ENCODE measurements at regions not wholly inside any gene's neighbourhood (a gene's known extent, or its start where the extent isn't known, plus 50 kb on each side); places are given as distances from the start of the nearest gene placed in this dataset.

DNA sequence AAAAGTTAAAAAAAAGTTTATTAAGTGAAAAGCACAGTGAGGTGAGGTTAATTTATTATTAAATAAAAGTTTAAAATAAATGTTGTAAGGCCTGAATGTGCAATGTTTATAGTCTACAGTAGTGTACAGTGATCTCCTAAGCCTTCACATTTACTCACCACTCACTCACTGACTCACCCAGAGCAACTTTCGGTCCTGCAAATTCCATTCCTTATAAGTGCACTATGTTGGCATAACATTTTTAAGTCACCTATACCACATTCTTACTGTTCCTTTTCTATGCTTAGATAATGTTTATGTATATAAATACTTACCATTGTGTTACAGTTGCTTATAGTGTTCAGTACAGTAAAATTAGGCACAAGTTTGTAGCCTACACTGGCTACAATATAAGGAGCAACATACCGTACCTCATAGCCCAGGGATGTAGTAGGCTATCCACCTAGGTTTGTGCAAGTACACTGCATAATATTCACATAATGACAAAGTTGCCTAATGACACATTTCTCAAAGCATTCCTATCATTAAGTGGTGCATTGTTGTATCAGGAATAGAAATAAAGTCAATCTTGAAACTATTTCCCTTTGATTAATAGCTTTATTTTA, 426.5 kb upstream of the BRINP3 start:
- Histone ChIP-seq H4K5ac (ENCODE audit: low read depth, low read length) (peak overlapping the region; percentile 30; the same call in 1 of the 2 replicates), H2BK5ac (ENCODE audit: low read depth, low read length, poor library complexity, severe bottlenecking) (peak overlapping the region; percentile 99), H3K9ac (ENCODE audit: low read depth, low read length) (no peak overlapping the region; the same call in 1 of the 2 replicates), H4K91ac (ENCODE audit: insufficient read depth, low read depth, low read length) (peak overlapping the region; percentile 81), H3K9me3 (ENCODE audit: control insufficient read depth, insufficient read depth, low read length) (no peaks in the 10 kb centered on the region), H3K9me1 (ENCODE audit: insufficient read depth, low read length) (peaks cover 6% of the 10 kb centered on the region; the same call in 1 of the 2 replicates), H3K4me3 (ENCODE audit: insufficient read depth, low read depth, low read length) (no peak overlapping the region), H2AK5ac (ENCODE audit: low read depth, low read length) (peak overlapping the region; percentile 60; the same call in 1 of the 2 replicates), H3K27ac (ENCODE audit: insufficient read depth, low read length) (no peak overlapping the region), H3K36me3 (ENCODE audit: control insufficient read depth, insufficient read depth, low read length) (no peaks in the 10 kb centered on the region), H3K79me1 (ENCODE audit: low read depth in 1 of 2, low read length in 2 of 2) (no peaks in the 10 kb centered on the region), H3K56ac (ENCODE audit: extremely low read depth, insufficient read depth, low read length) (0 out of 2 replicates have a peak overlapping the region, but pooled peaks have one; percentile 59), H2AK9ac (replicated peaks; ENCODE audit: low read depth, low read length, poor library complexity) (no peak overlapping the region), H2BK20ac (ENCODE audit: low read depth, low read length) (peak overlapping the region; percentile 97), H4K8ac (ENCODE audit: low read depth in 2 of 2, low read length in 2 of 2) (peak overlapping the region; percentile 75 to 92), H3K4me1 (ENCODE audit: control insufficient read depth, insufficient read depth, low read length) (no peaks in the 10 kb centered on the region; the same call in 1 of the 2 replicates), H3K14ac (replicated peaks; ENCODE audit: low read depth, low read length) (peak overlapping the region; percentile 75), H3K18ac (ENCODE audit: low read depth, low read length) (peak overlapping the region; percentile 93), H3K27me3 (ENCODE audit: control insufficient read depth, insufficient read depth, low read length) (no peaks in the 10 kb centered on the region), H3K4ac (ENCODE audit: low read depth, low read length) (peak overlapping the region; percentile 81), H2BK120ac (ENCODE audit: low read depth, low read length) (peak overlapping the region; percentile 96), H4K20me1 (ENCODE audit: insufficient read depth, low read length) (no peaks in the 10 kb centered on the region), H2AFZ (replicated peaks; ENCODE audit: low read length, poor library complexity) (no peak overlapping the region), H3K4me2 (ENCODE audit: low read depth, low read length) (peak overlapping the region; percentile 83; the same call in 1 of the 2 replicates), H3K23ac (ENCODE audit: low read depth, low read length) (peak overlapping the region; percentile 93), H2BK15ac (ENCODE audit: low read depth, low read length) (peak overlapping the region; percentile 63)
- ATAC-seq (ENCODE audit: low read depth), result peak; percentile 95
- POLR2A ChIA-PET (ENCODE audit: unreplicated experiment), result no interaction called here
- TF ChIP-seq NFE2L2 (IDR thresholded peaks at IDR 0.05; ENCODE audit: low read depth, low read length) (no peak), CHD1 (IDR thresholded peaks at IDR 0.05; ENCODE audit: low read depth, low read length) (no peak), BHLHE40 (IDR thresholded peaks at IDR 0.05; ENCODE audit: low read depth, low read length) (no peak), RFX5 (IDR thresholded peaks at IDR 0.05; ENCODE audit: low read depth, low read length) (no peak), SMC3 (IDR thresholded peaks at IDR 0.05; ENCODE audit: low read depth, low read length) (no peak), MXI1 (IDR thresholded peaks at IDR 0.05; ENCODE audit: borderline replicate concordance, low read depth, low read length) (no peak), POLR2A (IDR thresholded peaks at IDR 0.05; ENCODE audit: low read depth, low read length) (no peak), MAZ (IDR thresholded peaks at IDR 0.05; ENCODE audit: borderline replicate concordance, low read depth, low read length) (no peak), MAFK (IDR thresholded peaks at IDR 0.05; ENCODE audit: low read depth, low read length) (no peak), CEBPB (IDR thresholded peaks at IDR 0.05; ENCODE audit: low read depth, low read length) (no peak; the same call in 1 of the 2 replicates), RCOR1 (IDR thresholded peaks at IDR 0.05; ENCODE audit: insufficient replicate concordance, low read length) (no peak), FOS (IDR thresholded peaks at IDR 0.05; ENCODE audit: low read depth, low read length) (no peak), CTCF (conservative IDR thresholded peaks at IDR 0.05; ENCODE audit: low read depth, low read length) (no peak), RAD21 (IDR thresholded peaks at IDR 0.05; ENCODE audit: low read length) (no peak)
- TF ChIP-seq, protein P1, sequence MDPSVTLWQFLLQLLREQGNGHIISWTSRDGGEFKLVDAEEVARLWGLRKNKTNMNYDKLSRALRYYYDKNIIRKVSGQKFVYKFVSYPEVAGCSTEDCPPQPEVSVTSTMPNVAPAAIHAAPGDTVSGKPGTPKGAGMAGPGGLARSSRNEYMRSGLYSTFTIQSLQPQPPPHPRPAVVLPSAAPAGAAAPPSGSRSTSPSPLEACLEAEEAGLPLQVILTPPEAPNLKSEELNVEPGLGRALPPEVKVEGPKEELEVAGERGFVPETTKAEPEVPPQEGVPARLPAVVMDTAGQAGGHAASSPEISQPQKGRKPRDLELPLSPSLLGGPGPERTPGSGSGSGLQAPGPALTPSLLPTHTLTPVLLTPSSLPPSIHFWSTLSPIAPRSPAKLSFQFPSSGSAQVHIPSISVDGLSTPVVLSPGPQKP (IDR thresholded peaks at IDR 0.05; ENCODE audit: borderline replicate concordance, low read depth, low read length), result no peak
- TF ChIP-seq, protein P2, sequence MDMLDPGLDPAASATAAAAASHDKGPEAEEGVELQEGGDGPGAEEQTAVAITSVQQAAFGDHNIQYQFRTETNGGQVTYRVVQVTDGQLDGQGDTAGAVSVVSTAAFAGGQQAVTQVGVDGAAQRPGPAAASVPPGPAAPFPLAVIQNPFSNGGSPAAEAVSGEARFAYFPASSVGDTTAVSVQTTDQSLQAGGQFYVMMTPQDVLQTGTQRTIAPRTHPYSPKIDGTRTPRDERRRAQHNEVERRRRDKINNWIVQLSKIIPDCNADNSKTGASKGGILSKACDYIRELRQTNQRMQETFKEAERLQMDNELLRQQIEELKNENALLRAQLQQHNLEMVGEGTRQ (IDR thresholded peaks at IDR 0.05; ENCODE audit: low read depth, low read length), result no peak
- no CpG with 5 or more reads among the region's 2 CpGs for WGBS, 2 experiments (ENCODE audit: extremely low coverage in 2 of 2, insufficient read length in 1 of 2)
- dilution Hi-C loops (cut with HindIII; ENCODE audit: low sequenced_read_pairs, unreplicated experiment) (no loop called here), in situ Hi-C loops (cut with MboI; ENCODE audit: low sequenced_read_pairs) (no loop called here), intact Hi-C loops (cut with micrococcal nuclease) (no loop called here)
- no TSS peak for BruUV-seq (replicated peaks)
- DNase-seq, result peak; percentile 85
- CTCF ChIA-PET, result interaction anchor here (0.6 kb wide), 1 partner anchor 1197 kb away, joined by 3 read pairs; no protein-coding TSS in a partner anchor

All from IMR-90 (cell line).